ENCODE measurements at regions not wholly inside any gene's neighbourhood (a gene's known extent, or its start where the extent isn't known, plus 50 kb on each side); places are given as distances from the start of the nearest gene placed in this dataset.

GRCh38 chr2:187274146-187274545 lies 173.9 kb downstream of the CALCRL start:
- Histone ChIP-seq H3K36me3 (ENCODE audit: control insufficient read depth in 2 of 2, insufficient read depth in 2 of 2, low read length in 2 of 2) (no peaks in the 10 kb centered on the region), H3K9me3 (ENCODE audit: control insufficient read depth in 2 of 2, low read length in 2 of 2) (no peaks in the 10 kb centered on the region), H3K4me3 (ENCODE audit: low read length in 2 of 2) (no peak overlapping the region), H3K9ac (ENCODE audit: low read depth in 1 of 2, low read length in 2 of 2) (no peak overlapping the region), H3K27ac (ENCODE audit: low read depth in 2 of 2, low read length in 2 of 2) (no peak overlapping the region), H3K27me3 (ENCODE audit: control insufficient read depth in 2 of 2, insufficient read depth in 2 of 2, low read length in 2 of 2) (no peaks in the 10 kb centered on the region), H3K4me1 (ENCODE audit: control insufficient read depth in 2 of 2, insufficient read depth in 2 of 2, low read length in 2 of 2) (no peaks in the 10 kb centered on the region)

- H3K27ac ChIP-seq (ENCODE audit: low read depth in 2 of 2, low read length in 2 of 2) = no peak overlapping the region
- no peaks in the 10 kb centered on the region for H3K36me3 ChIP-seq (ENCODE audit: control insufficient read depth in 2 of 2, insufficient read depth in 2 of 2, low read length in 2 of 2)
- no peak overlapping the region for H3K4me3 ChIP-seq (ENCODE audit: low read length in 2 of 2)
- no peaks in the 10 kb centered on the region for H3K27me3 ChIP-seq (ENCODE audit: control insufficient read depth in 2 of 2, insufficient read depth in 2 of 2, low read length in 2 of 2)
- H3K4me1 ChIP-seq (ENCODE audit: control insufficient read depth in 2 of 2, insufficient read depth in 2 of 2, low read length in 2 of 2) = no peaks in the 10 kb centered on the region
- no peak overlapping the region for H3K9ac ChIP-seq (ENCODE audit: low read depth in 1 of 2, low read length in 2 of 2)
- no peaks in the 10 kb centered on the region for H3K9me3 ChIP-seq (ENCODE audit: control insufficient read depth in 2 of 2, low read length in 2 of 2)
These were observed 175.8 kb downstream of the CALCRL start for GRCh38 chr2:187272255-187272654.

DNA sequence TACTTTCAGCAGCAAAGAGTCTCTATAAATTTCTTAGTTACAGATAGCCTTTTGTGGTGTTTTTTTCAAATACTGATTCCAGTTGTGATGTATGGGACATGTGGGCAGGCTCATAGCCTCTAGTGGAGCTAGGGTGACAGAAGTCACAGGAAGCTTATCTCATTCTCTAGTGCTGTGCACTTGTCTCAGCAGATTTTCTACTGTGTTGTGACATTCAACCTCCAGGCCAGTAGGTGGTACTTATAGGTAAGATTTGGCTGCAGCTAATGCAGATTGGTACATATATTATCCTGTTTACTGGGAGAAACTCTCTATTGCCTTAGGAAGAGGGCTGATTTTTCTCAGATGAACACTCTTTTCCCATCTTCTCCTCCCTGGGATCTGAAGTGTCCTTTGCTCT lies 176.2 kb downstream of the CALCRL start:
- Histone ChIP-seq H3K9ac (ENCODE audit: low read depth in 1 of 2, low read length in 2 of 2) (no peak overlapping the region), H3K4me3 (ENCODE audit: low read length in 2 of 2) (no peak overlapping the region), H3K4me1 (ENCODE audit: control insufficient read depth in 2 of 2, insufficient read depth in 2 of 2, low read length in 2 of 2) (no peaks in the 10 kb centered on the region), H3K36me3 (ENCODE audit: control insufficient read depth in 2 of 2, insufficient read depth in 2 of 2, low read length in 2 of 2) (no peaks in the 10 kb centered on the region), H3K27ac (ENCODE audit: low read depth in 2 of 2, low read length in 2 of 2) (no peak overlapping the region), H3K9me3 (ENCODE audit: control insufficient read depth in 2 of 2, low read length in 2 of 2) (no peaks in the 10 kb centered on the region), H3K27me3 (ENCODE audit: control insufficient read depth in 2 of 2, insufficient read depth in 2 of 2, low read length in 2 of 2) (no peaks in the 10 kb centered on the region)

DNA sequence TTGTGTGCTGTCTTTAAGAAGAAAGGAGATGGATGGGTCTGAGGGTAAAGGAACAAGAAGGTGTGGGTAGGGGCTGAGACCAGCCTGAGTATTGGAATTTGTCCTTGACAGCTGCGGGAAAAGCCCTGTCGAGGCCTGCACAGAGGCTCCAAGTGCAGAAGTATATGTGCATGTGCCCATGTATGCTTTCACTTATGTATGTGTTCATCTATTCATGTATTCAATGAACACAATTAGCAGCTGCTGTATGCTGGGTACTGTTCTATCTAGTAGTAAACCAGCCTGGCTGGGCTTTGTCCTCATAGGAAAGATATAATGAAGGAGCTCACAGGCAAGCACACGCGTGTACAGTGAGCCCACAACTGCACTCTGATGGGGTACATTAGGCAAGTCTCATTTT lies 181.4 kb downstream of the CALCRL start:
- Histone ChIP-seq H3K4me1 (ENCODE audit: control insufficient read depth in 2 of 2, insufficient read depth in 2 of 2, low read length in 2 of 2) (no peaks in the 10 kb centered on the region), H3K27ac (ENCODE audit: low read depth in 2 of 2, low read length in 2 of 2) (no peak overlapping the region), H3K9me3 (ENCODE audit: control insufficient read depth in 2 of 2, low read length in 2 of 2) (no peaks in the 10 kb centered on the region), H3K36me3 (ENCODE audit: control insufficient read depth in 2 of 2, insufficient read depth in 2 of 2, low read length in 2 of 2) (no peaks in the 10 kb centered on the region), H3K4me3 (ENCODE audit: low read length in 2 of 2) (no peak overlapping the region), H3K9ac (ENCODE audit: low read depth in 1 of 2, low read length in 2 of 2) (no peak overlapping the region), H3K27me3 (ENCODE audit: control insufficient read depth in 2 of 2, insufficient read depth in 2 of 2, low read length in 2 of 2) (no peaks in the 10 kb centered on the region)

GRCh38 chr2:187266147-187266546 lies 181.9 kb downstream of the CALCRL start:
- Histone ChIP-seq H3K27ac (ENCODE audit: low read depth in 2 of 2, low read length in 2 of 2) (no peak overlapping the region), H3K4me3 (ENCODE audit: low read length in 2 of 2) (no peak overlapping the region), H3K9me3 (ENCODE audit: control insufficient read depth in 2 of 2, low read length in 2 of 2) (no peaks in the 10 kb centered on the region), H3K27me3 (ENCODE audit: control insufficient read depth in 2 of 2, insufficient read depth in 2 of 2, low read length in 2 of 2) (no peaks in the 10 kb centered on the region), H3K9ac (ENCODE audit: low read depth in 1 of 2, low read length in 2 of 2) (no peak overlapping the region), H3K4me1 (ENCODE audit: control insufficient read depth in 2 of 2, insufficient read depth in 2 of 2, low read length in 2 of 2) (no peaks in the 10 kb centered on the region), H3K36me3 (ENCODE audit: control insufficient read depth in 2 of 2, insufficient read depth in 2 of 2, low read length in 2 of 2) (no peaks in the 10 kb centered on the region)

DNA sequence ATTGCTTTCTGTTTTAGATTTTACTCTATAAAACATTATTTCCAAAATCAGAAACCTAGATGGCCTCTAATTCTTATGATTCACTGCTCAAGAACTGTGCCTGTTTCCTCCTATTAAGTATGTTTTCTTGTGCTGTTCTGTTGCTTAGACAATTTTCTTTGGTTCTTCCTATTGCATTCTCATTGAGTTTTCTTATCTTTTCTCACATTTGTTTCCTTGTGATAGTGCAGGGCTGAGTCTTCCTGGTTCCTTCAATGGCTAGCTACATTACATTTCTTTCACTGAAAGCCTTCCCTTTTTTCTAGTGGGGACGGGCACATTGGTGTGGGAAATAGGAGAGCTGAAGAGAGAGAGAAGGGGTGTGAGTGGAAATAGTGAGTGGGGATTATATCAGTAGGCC lies 183.4 kb downstream of the CALCRL start:
- no peak overlapping the region for H3K27ac ChIP-seq (ENCODE audit: low read depth in 2 of 2, low read length in 2 of 2)
- H3K9me3 ChIP-seq (ENCODE audit: control insufficient read depth in 2 of 2, low read length in 2 of 2) = no peaks in the 10 kb centered on the region
- no peaks in the 10 kb centered on the region for H3K36me3 ChIP-seq (ENCODE audit: control insufficient read depth in 2 of 2, insufficient read depth in 2 of 2, low read length in 2 of 2)
- H3K9ac ChIP-seq (ENCODE audit: low read depth in 1 of 2, low read length in 2 of 2) = no peak overlapping the region
- no peaks in the 10 kb centered on the region for H3K27me3 ChIP-seq (ENCODE audit: control insufficient read depth in 2 of 2, insufficient read depth in 2 of 2, low read length in 2 of 2)
- no peaks in the 10 kb centered on the region for H3K4me1 ChIP-seq (ENCODE audit: control insufficient read depth in 2 of 2, insufficient read depth in 2 of 2, low read length in 2 of 2)
- no peak overlapping the region for H3K4me3 ChIP-seq (ENCODE audit: low read length in 2 of 2)

- Histone ChIP-seq H3K9me3 (ENCODE audit: control insufficient read depth in 2 of 2, low read length in 2 of 2) (no peaks in the 10 kb centered on the region), H3K27me3 (ENCODE audit: control insufficient read depth in 2 of 2, insufficient read depth in 2 of 2, low read length in 2 of 2) (no peaks in the 10 kb centered on the region), H3K4me3 (ENCODE audit: low read length in 2 of 2) (no peak overlapping the region), H3K27ac (ENCODE audit: low read depth in 2 of 2, low read length in 2 of 2) (no peak overlapping the region), H3K36me3 (ENCODE audit: control insufficient read depth in 2 of 2, insufficient read depth in 2 of 2, low read length in 2 of 2) (no peaks in the 10 kb centered on the region), H3K4me1 (ENCODE audit: control insufficient read depth in 2 of 2, insufficient read depth in 2 of 2, low read length in 2 of 2) (no peaks in the 10 kb centered on the region), H3K9ac (ENCODE audit: low read depth in 1 of 2, low read length in 2 of 2) (no peak overlapping the region)
These were observed 184.1 kb downstream of the CALCRL start for GRCh38 chr2:187263675-187264560.

DNA sequence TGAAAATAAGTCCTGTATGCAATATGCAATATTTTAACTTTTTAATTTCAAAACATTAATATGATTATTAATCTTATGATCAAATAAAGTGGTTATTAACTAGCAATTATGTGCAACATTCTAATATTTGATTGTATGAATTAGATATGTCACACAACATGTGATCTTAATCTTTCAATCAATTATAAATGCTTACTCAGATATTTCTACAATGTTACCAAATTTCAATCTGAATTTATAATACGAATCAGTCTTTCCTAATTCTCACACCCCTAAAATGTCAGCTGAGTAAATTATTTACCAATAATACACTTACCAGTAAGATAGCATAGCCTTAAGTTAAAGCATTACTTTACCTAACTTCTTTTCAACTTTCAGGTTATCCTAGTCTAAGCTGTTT lies 186.3 kb downstream of the CALCRL start:
- Histone ChIP-seq H3K4me3 (ENCODE audit: low read length in 2 of 2) (no peak overlapping the region), H3K36me3 (ENCODE audit: control insufficient read depth in 2 of 2, insufficient read depth in 2 of 2, low read length in 2 of 2) (no peaks in the 10 kb centered on the region), H3K27me3 (ENCODE audit: control insufficient read depth in 2 of 2, insufficient read depth in 2 of 2, low read length in 2 of 2) (no peaks in the 10 kb centered on the region), H3K9ac (ENCODE audit: low read depth in 1 of 2, low read length in 2 of 2) (no peak overlapping the region), H3K9me3 (ENCODE audit: control insufficient read depth in 2 of 2, low read length in 2 of 2) (no peaks in the 10 kb centered on the region), H3K4me1 (ENCODE audit: control insufficient read depth in 2 of 2, insufficient read depth in 2 of 2, low read length in 2 of 2) (no peaks in the 10 kb centered on the region), H3K27ac (ENCODE audit: low read depth in 2 of 2, low read length in 2 of 2) (no peak overlapping the region)

- Histone ChIP-seq H3K4me3 (ENCODE audit: low read length in 2 of 2) (no peak overlapping the region), H3K27ac (ENCODE audit: low read depth in 2 of 2, low read length in 2 of 2) (no peak overlapping the region), H3K4me1 (ENCODE audit: control insufficient read depth in 2 of 2, insufficient read depth in 2 of 2, low read length in 2 of 2) (no peaks in the 10 kb centered on the region), H3K9ac (ENCODE audit: low read depth in 1 of 2, low read length in 2 of 2) (no peak overlapping the region), H3K36me3 (ENCODE audit: control insufficient read depth in 2 of 2, insufficient read depth in 2 of 2, low read length in 2 of 2) (no peaks in the 10 kb centered on the region), H3K27me3 (ENCODE audit: control insufficient read depth in 2 of 2, insufficient read depth in 2 of 2, low read length in 2 of 2) (no peaks in the 10 kb centered on the region), H3K9me3 (ENCODE audit: control insufficient read depth in 2 of 2, low read length in 2 of 2) (no peaks in the 10 kb centered on the region)
These were observed 196.0 kb downstream of the CALCRL start for GRCh38 chr2:187252063-187252462.

DNA sequence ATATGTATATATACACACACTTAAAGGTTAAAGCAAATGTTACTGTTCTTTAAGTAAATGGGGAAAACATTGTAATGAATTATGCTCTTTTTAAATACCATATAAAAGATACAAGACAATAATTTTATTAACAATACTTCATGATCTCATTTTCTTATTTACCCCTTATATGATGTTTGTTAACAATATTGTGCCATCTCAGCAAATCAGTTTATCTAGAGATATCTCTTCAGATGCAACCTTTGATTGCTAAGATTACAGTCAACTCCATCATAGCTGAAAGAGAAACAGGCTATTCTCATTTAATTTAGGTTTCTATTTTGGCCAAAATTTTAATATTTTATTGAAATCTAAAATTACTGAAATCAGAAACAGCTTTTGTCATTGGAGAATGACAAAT lies 197.9 kb downstream of the CALCRL start:
- Histone ChIP-seq H3K27ac (ENCODE audit: low read depth in 2 of 2, low read length in 2 of 2) (no peak overlapping the region), H3K27me3 (ENCODE audit: control insufficient read depth in 2 of 2, insufficient read depth in 2 of 2, low read length in 2 of 2) (no peaks in the 10 kb centered on the region), H3K4me1 (ENCODE audit: control insufficient read depth in 2 of 2, insufficient read depth in 2 of 2, low read length in 2 of 2) (no peaks in the 10 kb centered on the region), H3K9me3 (ENCODE audit: control insufficient read depth in 2 of 2, low read length in 2 of 2) (no peaks in the 10 kb centered on the region), H3K36me3 (ENCODE audit: control insufficient read depth in 2 of 2, insufficient read depth in 2 of 2, low read length in 2 of 2) (no peaks in the 10 kb centered on the region), H3K9ac (ENCODE audit: low read depth in 1 of 2, low read length in 2 of 2) (no peak overlapping the region), H3K4me3 (ENCODE audit: low read length in 2 of 2) (no peak overlapping the region)
